HG02852 (cell line): ENCODE measurements at regions not wholly inside any gene's neighbourhood (a gene's known extent, or its start where the extent isn't known, plus 50 kb on each side); places are given as distances from the start of the nearest gene placed in this dataset.
"Not testable (repeated sequence)": the region's sequence is repeated elsewhere in the genome, so short reads cannot be mapped to it uniquely, and the experiment has no call there.

ENCODE experiments used
- ATAC-seq: cut with Tn5 transposase; IDR thresholded peaks from one replicate; pipeline ENCODE4 v1.9.1; 2021; ENCODE audit warnings: mild to moderate bottlenecking, moderate library complexity; ENCODE audit not compliant: unreplicated experiment

DNA sequence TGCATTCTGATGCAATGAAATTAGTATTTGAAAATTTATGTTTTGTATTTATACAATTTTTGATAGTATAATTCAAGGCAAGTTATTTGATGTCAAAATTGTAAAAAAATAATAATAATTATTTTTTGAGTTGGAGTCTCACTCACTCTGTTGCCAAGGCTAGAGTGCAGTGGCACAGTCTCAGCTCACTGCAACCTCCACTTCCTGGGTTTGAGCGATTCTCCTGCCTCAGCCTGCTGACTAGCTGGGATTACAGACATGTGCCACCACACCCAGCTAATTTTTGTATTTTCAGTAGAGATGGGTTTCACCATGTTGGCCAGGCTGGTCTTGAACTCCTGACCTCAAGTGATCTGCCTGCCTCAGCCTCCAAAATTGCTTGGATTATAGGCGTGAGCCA is 342.4 kb upstream of the ARPP21 start:
- ATAC-seq = not testable (repeated sequence)

DNA sequence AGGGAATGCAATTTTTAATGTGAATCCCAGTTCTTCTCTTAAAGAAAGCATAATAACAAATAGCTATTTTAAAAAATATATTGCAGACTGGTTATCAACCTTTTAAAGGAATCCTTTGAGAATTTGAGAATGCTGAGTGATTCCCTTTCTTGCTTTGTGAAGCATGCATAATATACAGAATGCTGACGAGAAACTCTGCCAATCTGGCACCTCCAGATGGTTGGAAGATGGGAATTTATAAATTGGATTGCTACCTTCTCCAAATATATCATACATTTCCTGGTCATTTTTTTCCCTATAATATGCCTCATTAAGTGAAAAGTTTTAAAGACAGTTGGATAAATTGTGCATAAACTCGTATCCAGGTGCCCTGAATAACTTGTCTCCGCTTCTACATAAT is 333.9 kb upstream of the ARPP21 start:
- no peak for ATAC-seq

DNA sequence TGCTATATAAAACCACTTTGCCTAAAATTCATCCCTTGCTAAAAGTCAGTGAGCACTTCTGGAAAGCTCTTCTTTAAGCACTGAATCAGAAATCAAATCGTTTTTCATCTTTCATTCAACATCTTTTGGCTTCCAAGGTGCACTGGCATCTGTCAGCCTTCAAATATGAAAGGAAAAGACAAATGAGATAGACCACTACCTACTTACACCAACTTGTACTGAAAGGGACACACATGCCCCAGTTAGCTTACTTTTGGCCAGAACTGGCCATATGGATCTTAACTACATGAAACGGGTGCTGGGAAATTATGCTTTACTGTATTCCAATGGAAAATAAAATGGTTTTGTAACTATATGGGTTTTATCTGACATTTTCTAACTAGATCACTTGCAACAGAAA is 332.0 kb upstream of the ARPP21 start:
- ATAC-seq = no peak

DNA sequence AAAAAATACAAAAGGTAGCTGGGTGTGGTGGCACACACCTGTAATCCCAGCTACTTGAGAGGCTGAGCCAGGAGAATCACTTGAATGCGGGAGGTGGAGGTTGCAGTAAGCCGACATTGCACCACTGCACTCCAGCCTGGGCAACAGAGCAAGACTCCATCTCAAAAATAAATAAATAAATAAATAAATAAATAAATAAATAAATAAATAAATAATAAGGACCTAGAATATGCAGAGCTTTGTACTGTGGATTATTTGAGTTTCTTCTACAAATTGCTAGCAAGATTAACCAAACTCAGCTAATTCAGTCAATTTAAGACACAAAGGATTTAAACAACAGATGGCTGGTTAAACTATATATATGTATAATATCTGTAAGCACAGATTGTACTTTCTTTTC is 322.5 kb upstream of the ARPP21 start:
- ATAC-seq = not testable (repeated sequence)

DNA sequence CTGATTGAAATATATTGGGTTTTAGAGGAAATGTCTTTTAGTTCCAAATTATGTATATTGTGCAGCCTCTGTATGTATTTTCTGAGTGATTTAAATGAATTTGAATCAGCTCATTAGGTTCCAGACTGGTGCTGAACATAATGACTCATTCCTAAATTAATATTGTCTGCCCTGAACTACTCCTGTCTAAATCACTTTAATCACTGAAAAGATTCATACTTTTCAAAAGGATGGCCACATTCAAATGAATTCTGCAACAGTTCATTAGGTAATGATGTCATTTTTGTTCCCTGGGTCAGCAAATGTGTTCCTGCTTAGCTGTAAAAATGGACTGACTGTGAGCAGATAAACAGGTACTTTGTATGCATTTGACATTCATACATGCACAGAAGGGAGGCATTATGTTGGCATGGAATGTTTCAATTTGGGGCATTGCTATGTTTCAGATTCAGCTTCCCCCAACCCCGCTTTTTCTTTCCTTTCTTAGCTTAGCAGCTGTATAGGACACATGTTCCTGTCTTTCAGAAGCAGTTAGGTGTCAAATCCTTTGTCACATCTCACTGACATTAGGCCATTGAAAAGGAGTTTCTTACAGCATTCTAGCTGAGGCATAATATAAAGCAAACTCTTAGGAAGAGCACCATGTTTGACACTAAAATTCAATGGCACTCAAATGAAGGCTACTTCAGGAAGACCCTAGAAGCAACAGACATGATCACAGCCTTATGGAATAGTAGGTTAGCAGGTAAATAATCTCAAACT is 318.5 kb upstream of the ARPP21 start:
- ATAC-seq = no peak

DNA sequence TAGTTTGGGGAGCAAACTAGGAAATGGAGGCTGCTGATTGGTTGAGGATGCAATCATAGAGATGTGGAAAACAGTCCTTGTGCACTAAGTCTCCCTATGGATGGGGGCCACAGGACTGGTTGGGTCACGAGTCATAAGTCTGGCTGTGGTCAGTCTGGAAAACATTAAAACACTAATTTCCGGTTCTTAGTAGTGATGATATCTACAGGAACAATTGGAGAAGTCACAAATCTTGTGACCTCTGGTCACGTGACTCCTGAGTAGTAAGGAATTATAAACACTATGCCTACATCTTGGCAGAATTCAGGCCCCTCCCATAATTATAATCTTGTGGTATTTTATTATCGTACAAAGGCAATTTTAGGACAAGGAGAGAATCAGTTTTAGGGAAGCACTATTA is 317.3 kb upstream of the ARPP21 start:
- ATAC-seq = no peak

DNA sequence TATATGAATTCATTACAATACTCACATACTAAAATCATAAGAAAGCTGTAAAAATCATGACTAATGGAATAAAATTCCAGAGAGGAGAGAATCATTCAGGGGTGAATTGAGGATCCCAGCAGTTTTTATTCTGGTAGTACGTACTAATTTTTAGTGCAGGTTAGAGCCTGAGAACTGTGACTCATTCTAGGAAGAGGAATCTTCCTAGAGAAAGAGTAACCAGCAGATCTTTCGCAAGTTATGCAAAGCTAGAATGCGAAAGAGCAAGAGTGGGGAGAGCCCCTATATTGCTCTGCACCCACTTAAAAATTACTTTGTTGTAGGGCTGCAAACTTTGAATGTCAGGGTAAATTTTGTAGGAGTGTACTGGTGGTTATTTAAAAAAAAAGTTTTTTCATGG is 303.6 kb upstream of the ARPP21 start:
- peak; percentile 54 for ATAC-seq

DNA sequence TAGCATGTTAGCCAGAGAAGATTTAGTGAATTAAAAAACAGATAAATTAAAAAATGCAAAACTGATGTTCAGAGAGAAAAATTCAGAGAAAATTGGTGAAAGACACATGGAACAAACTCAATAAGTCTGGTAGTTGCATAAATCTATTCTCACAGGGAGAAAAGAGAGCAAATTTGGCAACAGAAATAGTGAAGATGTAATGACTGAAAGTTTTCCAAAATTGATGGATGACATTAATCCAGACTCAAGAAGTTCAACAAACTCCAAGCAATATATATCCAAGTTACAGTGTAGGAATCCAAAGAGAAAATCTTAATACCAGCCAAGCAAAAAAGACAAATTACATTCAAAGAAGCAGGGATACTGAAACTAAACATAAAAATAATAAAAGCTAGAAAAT is 302.7 kb upstream of the ARPP21 start:
- ATAC-seq = no peak

DNA sequence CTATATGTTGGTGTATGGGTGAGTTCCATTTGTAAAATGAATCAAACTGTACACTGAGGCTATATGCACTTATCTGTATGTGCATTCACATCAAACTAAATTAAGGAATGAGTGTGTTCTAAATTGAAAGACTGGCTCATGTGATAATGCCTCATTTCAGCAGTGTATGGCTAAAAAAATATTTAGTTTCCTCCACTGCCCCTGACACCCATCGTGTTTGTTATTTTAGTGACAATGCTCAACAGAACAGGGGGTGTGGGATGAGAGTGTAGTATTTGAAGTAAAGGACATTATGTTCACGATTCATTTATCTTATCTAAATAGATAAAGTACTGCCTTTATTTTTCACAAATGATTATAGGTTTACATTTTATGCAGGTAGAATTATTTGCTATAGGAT is 301.1 kb upstream of the ARPP21 start:
- no peak for ATAC-seq

DNA sequence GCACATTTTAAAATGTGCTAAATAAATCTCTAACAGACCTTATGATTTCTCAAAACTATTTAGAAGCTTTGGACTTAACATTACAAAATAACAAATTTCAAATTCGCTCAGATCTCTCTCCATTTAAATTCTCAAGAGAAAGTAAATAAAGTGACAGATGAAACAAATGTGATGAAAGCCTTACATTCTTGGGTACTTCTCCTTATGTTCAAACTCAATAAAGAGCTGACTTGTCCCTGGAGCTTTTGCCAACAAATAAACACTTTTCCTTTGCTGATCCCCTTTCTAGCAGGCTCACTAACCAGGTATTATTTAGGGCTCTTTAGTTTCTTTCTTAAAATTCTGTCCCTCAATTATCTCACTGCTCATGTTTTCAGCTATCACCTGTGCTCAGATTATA is 259.1 kb upstream of the ARPP21 start:
- ATAC-seq = no peak

DNA sequence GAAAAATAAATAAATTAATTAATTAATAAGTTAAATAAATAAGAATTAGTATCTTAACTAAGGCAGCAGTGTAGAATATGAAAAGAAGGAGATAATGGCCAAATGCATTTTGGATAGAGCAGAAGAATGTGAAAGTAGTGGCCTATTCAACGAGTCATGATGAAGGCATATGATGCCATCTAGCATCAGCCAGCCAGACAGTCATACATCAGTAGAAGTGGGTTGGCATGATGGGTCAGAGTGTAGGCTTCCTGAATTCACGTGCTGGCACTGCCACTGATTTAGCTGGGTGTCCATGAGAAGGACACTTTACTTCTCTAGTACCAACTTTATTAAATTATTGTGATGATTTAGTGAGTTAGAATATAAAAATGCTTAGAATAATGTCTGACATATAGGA is 256.1 kb upstream of the ARPP21 start:
- ATAC-seq = no peak

DNA sequence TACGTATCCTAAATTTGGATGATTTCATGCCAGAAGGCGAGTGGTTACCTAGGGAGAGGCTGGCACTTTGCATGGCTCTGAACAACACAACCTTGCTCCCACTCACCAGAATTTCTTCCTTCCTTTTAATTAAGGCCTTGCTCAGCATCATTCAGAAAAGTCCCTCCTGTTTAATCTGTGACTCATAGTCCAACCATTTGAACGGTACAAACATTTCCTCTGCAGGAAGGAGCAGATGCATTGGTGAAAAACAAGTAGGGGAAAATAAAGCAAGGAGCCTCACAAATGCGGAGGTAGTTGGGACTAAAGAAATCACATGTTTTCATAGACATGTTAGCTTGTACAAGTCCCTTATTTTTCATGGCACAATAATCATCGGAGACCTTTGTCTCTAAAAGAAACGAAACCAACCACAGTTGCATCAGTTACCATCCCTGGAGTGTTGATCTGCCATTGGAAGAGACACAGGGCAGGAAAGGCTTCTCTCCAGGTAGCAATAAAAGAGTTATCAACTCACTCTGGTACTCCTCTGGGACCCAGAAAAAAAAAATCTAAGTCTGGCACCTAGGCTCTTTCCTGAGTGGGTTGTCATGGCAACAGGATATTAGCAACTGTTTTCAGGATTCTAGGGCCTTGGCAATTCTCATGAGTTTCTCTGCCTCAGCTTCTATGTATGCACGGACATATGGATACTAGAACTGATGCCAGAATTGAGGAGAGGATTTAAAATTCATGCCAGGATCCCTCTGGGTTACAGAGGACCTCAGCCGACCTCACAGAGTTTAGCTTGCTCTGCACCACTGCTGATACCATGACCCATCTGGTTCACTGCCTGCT is 255.4 kb upstream of the ARPP21 start:
- no peak for ATAC-seq

DNA sequence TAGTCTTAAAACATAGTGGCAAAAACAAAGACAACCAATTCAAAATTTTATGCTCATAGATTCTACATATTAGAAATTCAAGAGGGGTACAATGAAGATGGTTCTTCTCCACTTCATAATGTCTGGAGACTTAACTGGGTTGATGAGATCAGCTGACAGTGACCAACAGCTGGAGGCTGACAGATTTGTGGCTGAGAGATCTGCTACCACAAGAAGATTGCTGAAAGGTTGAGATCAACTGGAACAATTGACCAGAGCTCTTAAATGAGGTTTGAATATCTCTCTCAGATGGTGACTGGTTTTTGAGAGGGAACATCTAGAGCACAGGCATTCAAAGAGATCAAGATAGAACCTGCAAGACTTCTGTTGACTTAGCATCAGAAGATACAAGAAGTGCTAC is 254.1 kb upstream of the ARPP21 start:
- ATAC-seq = no peak

DNA sequence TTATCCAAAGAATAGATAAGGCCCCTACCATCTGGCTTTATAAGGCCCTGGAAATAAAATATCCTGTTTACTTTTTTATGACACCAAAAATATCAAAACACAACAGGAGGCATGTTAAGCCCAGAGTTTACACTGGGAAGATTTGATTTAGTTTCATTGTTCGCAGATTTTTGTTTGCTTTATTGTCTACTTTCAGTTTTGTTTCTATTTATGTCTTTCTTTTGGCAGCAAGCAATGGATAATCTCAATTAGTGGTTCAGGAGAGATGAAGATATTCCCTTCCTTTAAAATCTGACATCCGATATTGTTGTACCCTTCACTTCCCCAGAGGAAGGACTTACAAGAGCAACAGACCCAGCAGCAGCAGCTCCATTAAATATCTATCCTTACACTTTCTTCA is 249.4 kb upstream of the ARPP21 start:
- ATAC-seq = no peak

DNA sequence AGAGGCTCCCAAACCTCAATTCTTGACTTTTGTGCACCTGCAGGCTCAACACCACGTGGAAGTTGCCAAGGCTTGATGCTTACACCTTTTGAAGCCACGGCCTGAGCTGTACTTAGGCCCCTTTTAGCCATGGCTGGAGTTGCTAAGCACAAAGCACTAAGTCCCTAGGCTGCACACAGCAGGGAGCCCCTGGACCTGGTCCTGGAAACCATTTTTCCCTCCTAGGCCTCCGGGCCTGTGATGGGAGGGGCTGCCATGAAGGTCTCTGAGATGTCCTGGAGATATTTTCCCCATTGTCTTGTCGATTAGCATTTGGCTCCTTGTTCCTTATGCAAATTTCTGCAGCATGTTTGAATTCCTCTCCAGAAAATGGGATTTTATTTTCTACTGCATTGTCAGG is 247.1 kb upstream of the ARPP21 start:
- ATAC-seq = no peak

DNA sequence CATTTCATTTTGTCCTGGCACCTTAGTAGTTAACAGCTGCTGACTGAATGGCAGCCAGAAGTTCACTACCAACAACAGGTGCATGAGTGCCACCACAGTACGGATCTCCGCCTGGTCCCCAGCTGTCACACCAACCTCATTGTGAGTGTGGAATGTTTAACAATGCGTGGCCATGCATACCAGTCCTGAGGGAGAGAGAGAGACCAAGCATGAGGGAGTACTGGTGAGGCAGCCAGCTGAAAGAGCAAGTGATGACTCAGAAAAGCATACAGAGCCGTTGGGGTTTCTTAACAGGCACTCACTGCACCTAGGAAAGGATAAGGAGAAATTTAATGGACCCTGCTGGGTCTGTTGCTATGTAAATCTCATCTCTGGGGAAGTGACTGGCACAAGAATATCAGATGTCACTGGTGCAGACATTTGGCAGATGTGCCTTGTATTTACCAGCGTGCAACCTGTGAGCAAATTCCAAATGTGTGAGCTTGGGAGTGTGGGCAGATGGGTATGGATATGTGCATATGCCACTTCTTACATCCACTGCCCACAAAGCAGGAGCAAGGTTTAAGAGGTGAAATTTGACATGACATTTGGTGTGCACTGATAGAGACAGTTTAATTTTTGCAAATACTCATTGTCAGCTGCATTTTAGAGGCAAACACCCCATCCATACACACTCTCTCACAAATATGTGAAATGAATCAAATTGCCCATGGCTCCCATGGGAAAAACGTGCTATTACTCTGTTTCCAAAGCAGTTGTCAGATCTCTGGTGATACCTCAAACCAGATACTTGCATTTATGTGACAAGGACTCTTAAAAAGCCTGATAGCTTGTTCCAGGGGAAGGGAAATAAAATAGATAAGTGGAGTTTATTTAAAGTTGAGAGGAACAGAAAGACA is 245.2 kb upstream of the ARPP21 start:
- no peak for ATAC-seq

DNA sequence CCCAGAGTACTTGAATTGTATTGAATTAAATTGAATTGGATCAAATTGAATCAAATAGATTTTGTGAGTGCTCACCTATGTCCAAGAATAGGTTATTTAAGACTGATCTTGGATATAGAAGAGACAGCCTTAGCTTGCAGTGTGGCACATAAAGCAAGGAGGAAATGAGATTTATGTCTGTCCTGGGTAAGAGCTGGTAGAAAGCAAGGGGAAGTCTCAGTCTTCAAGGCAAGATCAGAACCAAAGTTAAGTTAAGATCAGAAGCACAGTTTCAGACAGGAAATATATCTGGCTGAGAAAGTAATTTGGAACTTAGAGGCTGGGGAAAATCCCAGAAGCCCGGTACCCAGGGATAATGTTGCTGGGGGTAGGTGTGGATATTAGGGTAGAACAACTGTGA is 244.4 kb upstream of the ARPP21 start:
- ATAC-seq = no peak

DNA sequence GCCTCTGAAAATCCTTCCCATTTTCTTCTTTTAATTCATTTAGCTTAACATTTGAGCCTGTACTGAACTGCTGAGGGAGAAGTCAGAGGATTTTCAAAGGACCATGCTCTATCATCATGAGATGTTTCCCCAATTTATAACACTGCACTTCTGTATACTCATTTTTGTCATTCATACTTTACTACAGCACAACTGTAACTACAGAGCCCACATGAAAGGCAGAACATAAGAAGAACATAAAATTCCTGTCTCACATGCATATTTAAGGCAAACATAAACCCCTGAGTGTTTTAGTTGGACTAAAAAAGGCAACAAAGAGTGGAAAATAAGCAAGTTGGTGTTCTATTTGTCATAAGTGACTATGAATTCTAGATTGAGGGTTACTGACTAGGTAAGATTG is 237.7 kb upstream of the ARPP21 start:
- no peak for ATAC-seq

DNA sequence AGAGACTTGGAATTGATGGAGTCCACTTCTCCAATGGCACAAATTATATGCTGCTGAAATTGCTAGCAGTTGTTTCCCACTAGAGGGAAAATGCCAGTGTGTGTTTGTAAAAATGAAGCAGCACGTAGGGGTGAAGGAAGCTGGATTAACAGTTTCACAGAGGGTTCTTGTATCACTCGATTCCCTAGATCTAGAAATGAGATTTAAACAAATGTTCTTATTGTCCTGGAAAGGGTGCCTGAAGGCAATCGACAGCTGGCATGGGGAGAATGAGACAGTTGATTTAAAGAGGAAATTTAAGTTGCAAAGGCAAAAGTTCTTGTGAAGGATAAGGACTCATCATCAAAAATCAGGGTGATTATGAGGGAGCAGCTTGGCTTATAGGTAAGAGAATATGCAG is 234.8 kb upstream of the ARPP21 start:
- ATAC-seq = no peak

DNA sequence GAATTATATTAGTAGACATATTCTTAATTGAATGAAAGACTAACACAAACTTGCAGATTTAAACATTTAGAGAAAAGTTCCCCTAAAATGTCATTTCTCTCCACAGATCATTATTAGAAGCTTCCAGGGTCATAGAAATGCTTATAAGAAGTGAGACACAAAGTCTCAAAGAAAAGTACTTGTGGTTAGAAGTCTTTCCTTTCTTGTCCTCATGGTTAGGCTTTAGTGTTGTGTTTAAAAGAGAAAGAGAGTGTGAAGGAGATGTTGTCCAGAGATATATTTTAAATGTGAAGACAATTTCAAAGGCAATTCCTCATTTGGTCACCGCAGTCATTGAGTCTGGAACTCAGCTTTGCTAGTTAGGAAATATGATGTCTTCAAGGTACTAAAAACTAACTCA is 230.4 kb upstream of the ARPP21 start:
- ATAC-seq = no peak

DNA sequence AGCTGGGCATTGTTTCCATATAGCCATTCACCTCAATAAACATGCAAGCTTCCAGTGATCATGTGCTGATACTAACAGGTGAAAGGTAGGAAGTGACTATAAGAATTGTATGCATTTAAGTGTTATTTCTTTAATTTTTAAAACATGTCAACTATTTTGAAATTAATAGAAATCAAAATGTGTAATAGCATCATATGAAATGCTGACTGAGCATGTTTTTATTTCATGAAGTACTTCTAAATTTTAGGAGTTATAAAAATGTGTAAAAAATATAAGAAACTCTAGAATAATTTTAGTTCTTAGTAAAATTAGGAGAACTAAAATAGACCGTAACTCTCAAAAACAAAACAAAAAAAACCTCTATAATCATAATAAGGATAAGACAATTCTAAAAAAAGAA is 229.3 kb upstream of the ARPP21 start:
- no peak for ATAC-seq
